ENCODE measurements at regions not wholly inside any gene's neighbourhood (a gene's known extent, or its start where the extent isn't known, plus 50 kb on each side); places are given as distances from the start of the nearest gene placed in this dataset.
A peak's percentile ranks its signal among the peaks of the same experiment; 100 is the strongest.
"Not testable (repeated sequence)": the region's sequence is repeated elsewhere in the genome, so short reads cannot be mapped to it uniquely, and the experiment has no call there.

GRCh38 chr1:157249739-157250138, 111.5 kb upstream of the ETV3 start:
- Mint-ChIP-seq H3K36me3 (no peaks in the 10 kb centered on the region), H3K4me1 (peaks cover 18 to 39% of the 10 kb centered on the region in 2 donors), H3K27ac (peak overlapping the region; percentile 67), H3K4me3 (no peak overlapping the region), H3K27me3 (peaks cover 23 to 51% of the 10 kb centered on the region in 2 donors), H3K9me3 (peaks cover 4% of the 10 kb centered on the region in 2 donors)
- ATAC-seq (replicated peaks) (peak; percentile 65 to 72), DNase-seq (no peak)

- ATAC-seq (replicated peaks) = peak; percentile 97 to 98
- Mint-ChIP-seq H3K4me3 (no peak overlapping the region), H3K4me1 (peaks cover 18 to 39% of the 10 kb centered on the region in 2 donors), H3K9me3 (peaks cover 4 to 6% of the 10 kb centered on the region in 2 donors), H3K27ac (peak overlapping the region; percentile 67), H3K36me3 (no peaks in the 10 kb centered on the region), H3K27me3 (peaks cover 19 to 54% of the 10 kb centered on the region in 2 donors)
- DNase-seq = peak; percentile 64
Observed at GRCh38 chr1:157249326-157249725, 111.1 kb upstream of the ETV3 start.

GRCh38 chr1:157247764-157248049, 109.5 kb upstream of the ETV3 start:
- H3K36me3 Mint-ChIP-seq; DNase-seq; ATAC-seq (replicated peaks); H3K4me3 Mint-ChIP-seq; H3K27ac Mint-ChIP-seq; H3K9me3 Mint-ChIP-seq: not testable (repeated sequence)
- peaks cover 5 to 40% of the 10 kb centered on the region in 2 donors for H3K27me3 Mint-ChIP-seq
- peaks cover 18 to 39% of the 10 kb centered on the region in 2 donors for H3K4me1 Mint-ChIP-seq

- ATAC-seq (replicated peaks) (no peak), DNase-seq (no peak)
- no peaks in the 10 kb centered on the region for H3K36me3 Mint-ChIP-seq
- H3K27ac Mint-ChIP-seq = no peak overlapping the region
- peaks cover 5 to 37% of the 10 kb centered on the region in 2 donors for H3K27me3 Mint-ChIP-seq
- peaks cover 4% of the 10 kb centered on the region in 2 donors for H3K9me3 Mint-ChIP-seq
- no peak overlapping the region for H3K4me3 Mint-ChIP-seq
- peaks cover 18 to 39% of the 10 kb centered on the region in 2 donors for H3K4me1 Mint-ChIP-seq
Observed at GRCh38 chr1:157247005-157247763, 109.0 kb upstream of the ETV3 start.

- Mint-ChIP-seq H3K36me3 (no peaks in the 10 kb centered on the region), H3K27ac (no peak overlapping the region)
- DNase-seq = no peak
Observed at GRCh38 chr1:157245823-157246222, 107.6 kb upstream of the ETV3 start.

GRCh38 chr1:157241185-157241538, 103.0 kb upstream of the ETV3 start:
- peaks cover 0 to 1% of the 10 kb centered on the region in 2 donors for H3K9me3 Mint-ChIP-seq
- no peak overlapping the region for H3K4me3 Mint-ChIP-seq
- no peak overlapping the region for H3K27ac Mint-ChIP-seq
- ATAC-seq (replicated peaks) (no peak), DNase-seq (no peak)
- peaks cover 16 to 17% of the 10 kb centered on the region in 2 donors for H3K27me3 Mint-ChIP-seq
- H3K36me3 Mint-ChIP-seq = no peaks in the 10 kb centered on the region
- peaks cover 7 to 9% of the 10 kb centered on the region in 2 donors for H3K4me1 Mint-ChIP-seq

More at GRCh38 chr1:157245823-157246222, 107.6 kb upstream of the ETV3 start:
- Mint-ChIP-seq H3K4me3 (no peak overlapping the region), H3K9me3 (peaks cover 4% of the 10 kb centered on the region in 2 donors), H3K4me1 (peaks cover 16 to 31% of the 10 kb centered on the region in 2 donors), H3K27me3 (peaks cover 0 to 32% of the 10 kb centered on the region in 2 donors)
- no peak for ATAC-seq (replicated peaks)

GRCh38 chr1:157240495-157241184, 102.4 kb upstream of the ETV3 start:
- no peak for DNase-seq
- ATAC-seq (replicated peaks) = peak in 1 of 2 donors; percentile 4
- Mint-ChIP-seq H3K27me3 (peaks cover 11 to 22% of the 10 kb centered on the region in 2 donors), H3K4me3 (no peak overlapping the region), H3K27ac (no peak overlapping the region), H3K36me3 (no peaks in the 10 kb centered on the region), H3K9me3 (peaks cover 0 to 1% of the 10 kb centered on the region in 2 donors), H3K4me1 (peaks cover 5 to 9% of the 10 kb centered on the region in 2 donors)

- Mint-ChIP-seq H3K4me1 (peaks cover 5 to 9% of the 10 kb centered on the region in 2 donors), H3K27ac (no peak overlapping the region), H3K9me3 (peaks cover 0 to 1% of the 10 kb centered on the region in 2 donors), H3K4me3 (no peak overlapping the region), H3K27me3 (peaks cover 12 to 23% of the 10 kb centered on the region in 2 donors), H3K36me3 (no peaks in the 10 kb centered on the region)
- DNase-seq = no peak
- peak in 1 of 2 donors; percentile 21 for ATAC-seq (replicated peaks)
Observed at GRCh38 chr1:157239936-157240335, 101.7 kb upstream of the ETV3 start.

- Mint-ChIP-seq H3K9me3 (no peaks in the 10 kb centered on the region), H3K4me3 (no peak overlapping the region), H3K27me3 (peaks cover 9 to 23% of the 10 kb centered on the region in 2 donors), H3K36me3 (no peaks in the 10 kb centered on the region), H3K4me1 (peaks cover 5 to 9% of the 10 kb centered on the region in 2 donors), H3K27ac (no peak overlapping the region)
- no peak for DNase-seq
- no peak for ATAC-seq (replicated peaks)
Observed at GRCh38 chr1:157238585-157238984, 100.4 kb upstream of the ETV3 start.

- H3K4me3 Mint-ChIP-seq = no peak overlapping the region
- H3K9me3 Mint-ChIP-seq = no peaks in the 10 kb centered on the region
- no peak overlapping the region for H3K27ac Mint-ChIP-seq
- H3K4me1 Mint-ChIP-seq = peaks cover 8 to 14% of the 10 kb centered on the region in 2 donors
- DNase-seq = no peak
- no peaks in the 10 kb centered on the region for H3K36me3 Mint-ChIP-seq
- ATAC-seq (replicated peaks) = no peak
- H3K27me3 Mint-ChIP-seq = peaks cover 9 to 23% of the 10 kb centered on the region in 2 donors
Observed at GRCh38 chr1:157237981-157238380, 99.8 kb upstream of the ETV3 start.

- Mint-ChIP-seq H3K27me3 (peaks cover 9 to 23% of the 10 kb centered on the region in 2 donors), H3K4me1 (peaks cover 8 to 17% of the 10 kb centered on the region in 2 donors), H3K4me3 (no peak overlapping the region), H3K9me3 (no peaks in the 10 kb centered on the region), H3K27ac (no peak overlapping the region), H3K36me3 (no peaks in the 10 kb centered on the region)
- no peak for DNase-seq
- ATAC-seq (replicated peaks) = no peak
Observed at GRCh38 chr1:157237522-157237921, 99.3 kb upstream of the ETV3 start.

- ATAC-seq (replicated peaks) = no peak
- no peak overlapping the region for H3K27ac Mint-ChIP-seq
- no peaks in the 10 kb centered on the region for H3K9me3 Mint-ChIP-seq
- peaks cover 17 to 29% of the 10 kb centered on the region in 2 donors for H3K27me3 Mint-ChIP-seq
- H3K4me1 Mint-ChIP-seq = peaks cover 6 to 17% of the 10 kb centered on the region in 2 donors
- no peaks in the 10 kb centered on the region for H3K36me3 Mint-ChIP-seq
- H3K4me3 Mint-ChIP-seq = no peak overlapping the region
- DNase-seq = no peak
Observed at GRCh38 chr1:157236072-157236471, 97.9 kb upstream of the ETV3 start.

GRCh38 chr1:157235307-157235706, 97.1 kb upstream of the ETV3 start:
- Mint-ChIP-seq H3K27me3 (peaks cover 21 to 32% of the 10 kb centered on the region in 2 donors), H3K36me3 (no peaks in the 10 kb centered on the region), H3K4me1 (peaks cover 5 to 11% of the 10 kb centered on the region in 2 donors), H3K4me3 (no peak overlapping the region), H3K9me3 (no peaks in the 10 kb centered on the region), H3K27ac (no peak overlapping the region)
- DNase-seq (no peak), ATAC-seq (replicated peaks) (no peak)

GRCh38 chr1:157234705-157235273, 96.6 kb upstream of the ETV3 start:
- DNase-seq = no peak
- no peaks in the 10 kb centered on the region for H3K36me3 Mint-ChIP-seq
- peaks cover 26 to 32% of the 10 kb centered on the region in 2 donors for H3K27me3 Mint-ChIP-seq
- peaks cover 2 to 8% of the 10 kb centered on the region in 2 donors for H3K4me1 Mint-ChIP-seq
- no peak overlapping the region for H3K27ac Mint-ChIP-seq
- no peaks in the 10 kb centered on the region for H3K9me3 Mint-ChIP-seq
- no peak for ATAC-seq (replicated peaks)
- no peak overlapping the region for H3K4me3 Mint-ChIP-seq
